ENCODE measurements at regions not wholly inside any gene's neighbourhood (a gene's known extent, or its start where the extent isn't known, plus 50 kb on each side); places are given as distances from the start of the nearest gene placed in this dataset.

- TF ChIP-seq EZH2 (IDR thresholded peaks at IDR 0.05; ENCODE audit: low read depth, unreplicated experiment) (no peak), CTCF (conservative IDR thresholded peaks at IDR 0.05; ENCODE audit: low read depth in 2 of 2) (no peak)
These were observed 475.4 kb downstream of the IGSF11 start for GRCh38 chr3:118559286-118559685.

Data from GM23338 (cell line).